ENCODE measurements at regions not wholly inside any gene's neighbourhood (a gene's known extent, or its start where the extent isn't known, plus 50 kb on each side); places are given as distances from the start of the nearest gene placed in this dataset.

DNA sequence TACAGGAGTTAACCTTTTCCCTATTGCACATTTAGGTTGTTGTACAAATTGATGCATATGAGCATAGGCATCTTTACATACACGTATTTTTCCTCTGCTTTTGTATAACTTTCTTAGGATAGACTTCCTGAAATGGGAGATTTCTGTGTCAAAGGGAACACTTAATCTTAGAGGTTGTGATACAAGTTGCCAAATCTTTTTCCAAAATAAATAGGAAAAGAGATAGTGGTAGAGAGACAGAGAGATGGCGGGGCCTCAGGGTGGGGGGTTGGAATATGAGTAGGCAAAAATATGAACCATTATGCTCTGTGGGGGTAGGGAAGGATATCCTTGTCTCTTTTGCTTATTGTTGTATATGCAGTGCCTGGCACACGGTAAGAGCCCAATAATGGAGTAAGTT, 70.7 kb upstream of the UBE2E1 start:
- ATAC-seq (no peak), DNase-seq (no peak)
- H3K27me3 ChIP-seq: no peaks in the 10 kb centered on the region
- peaks cover 14% of the 10 kb centered on the region for H3K4me1 ChIP-seq
- no peaks in the 10 kb centered on the region for H3K9me3 ChIP-seq
- intact Hi-C loops (cut with DNase I): no loop called here
- H3K4me3 ChIP-seq: no peak overlapping the region
- TF ChIP-seq POLR2A (IDR thresholded peaks at IDR 0.05): no peak
- WGBS, 2 donors: 27 to 28% methylated on average over 3 of the region's 3 CpGs
- H3K27ac ChIP-seq: no peak overlapping the region
- no peaks in the 10 kb centered on the region for H3K36me3 ChIP-seq (replicated peaks in 1 of 2; ENCODE audit: insufficient read depth in 1 of 2, low read depth in 2 of 2)

- H3K36me3 ChIP-seq (replicated peaks in 1 of 2; ENCODE audit: insufficient read depth in 1 of 2, low read depth in 2 of 2): no peaks in the 10 kb centered on the region
- peaks cover 14% of the 10 kb centered on the region for H3K4me1 ChIP-seq
- ATAC-seq: no peak
- WGBS, 2 donors: 46 to 52% methylated on average over 8 of the region's 8 CpGs
- DNase-seq: peak in 3 of 4 donors; percentile 16 to 31 (median 22)
- no peak overlapping the region for H3K4me3 ChIP-seq
- intact Hi-C loops (cut with DNase I): no loop called here
- no peaks in the 10 kb centered on the region for H3K27me3 ChIP-seq
- TF ChIP-seq, protein P1, sequence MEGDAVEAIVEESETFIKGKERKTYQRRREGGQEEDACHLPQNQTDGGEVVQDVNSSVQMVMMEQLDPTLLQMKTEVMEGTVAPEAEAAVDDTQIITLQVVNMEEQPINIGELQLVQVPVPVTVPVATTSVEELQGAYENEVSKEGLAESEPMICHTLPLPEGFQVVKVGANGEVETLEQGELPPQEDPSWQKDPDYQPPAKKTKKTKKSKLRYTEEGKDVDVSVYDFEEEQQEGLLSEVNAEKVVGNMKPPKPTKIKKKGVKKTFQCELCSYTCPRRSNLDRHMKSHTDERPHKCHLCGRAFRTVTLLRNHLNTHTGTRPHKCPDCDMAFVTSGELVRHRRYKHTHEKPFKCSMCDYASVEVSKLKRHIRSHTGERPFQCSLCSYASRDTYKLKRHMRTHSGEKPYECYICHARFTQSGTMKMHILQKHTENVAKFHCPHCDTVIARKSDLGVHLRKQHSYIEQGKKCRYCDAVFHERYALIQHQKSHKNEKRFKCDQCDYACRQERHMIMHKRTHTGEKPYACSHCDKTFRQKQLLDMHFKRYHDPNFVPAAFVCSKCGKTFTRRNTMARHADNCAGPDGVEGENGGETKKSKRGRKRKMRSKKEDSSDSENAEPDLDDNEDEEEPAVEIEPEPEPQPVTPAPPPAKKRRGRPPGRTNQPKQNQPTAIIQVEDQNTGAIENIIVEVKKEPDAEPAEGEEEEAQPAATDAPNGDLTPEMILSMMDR (IDR thresholded peaks at IDR 0.05): no peak
- no peak for TF ChIP-seq POLR2A (IDR thresholded peaks at IDR 0.05)
- no peak overlapping the region for H3K27ac ChIP-seq
- H3K9me3 ChIP-seq: no peaks in the 10 kb centered on the region
Measured at GRCh38 chr3:23735535-23736326, 70.0 kb upstream of the UBE2E1 start.

DNA sequence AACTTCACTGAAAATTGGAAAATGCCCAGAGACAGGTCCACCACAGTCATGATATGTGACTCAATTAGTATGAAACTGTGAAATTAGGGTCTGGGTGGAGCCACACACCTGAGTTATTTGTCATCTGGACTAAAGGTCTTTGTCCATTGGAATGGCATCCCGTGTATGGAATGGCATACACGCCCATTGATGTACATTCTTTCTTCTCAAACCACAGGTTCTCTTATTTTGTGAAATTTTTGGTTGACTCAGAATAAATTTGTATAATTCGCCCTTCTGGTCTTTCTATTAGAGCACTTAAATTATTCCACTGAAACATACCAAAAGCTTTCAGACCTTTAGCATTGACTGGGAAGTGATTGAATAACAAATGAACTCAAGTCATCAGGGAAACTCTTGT, 66.8 kb upstream of the UBE2E1 start:
- H3K9me3 ChIP-seq: no peaks in the 10 kb centered on the region
- DNase-seq: no peak
- no peak for TF ChIP-seq POLR2A (IDR thresholded peaks at IDR 0.05)
- TF ChIP-seq, protein P1 (IDR thresholded peaks at IDR 0.05): no peak
- H3K36me3 ChIP-seq (replicated peaks in 1 of 2; ENCODE audit: insufficient read depth in 1 of 2, low read depth in 2 of 2): no peaks in the 10 kb centered on the region
- H3K4me1 ChIP-seq: peaks cover 38% of the 10 kb centered on the region
- 86 to 87% methylated on average over 3 of the region's 3 CpGs for WGBS, 2 donors
- H3K27ac ChIP-seq: no peak overlapping the region
- intact Hi-C loops (cut with DNase I): no loop called here
- no peak overlapping the region for H3K4me3 ChIP-seq
- H3K27me3 ChIP-seq: peaks cover 0 to 6% of the 10 kb centered on the region in 2 donors
- ATAC-seq: no peak

GRCh38 chr3:23739536-23739935, 66.2 kb upstream of the UBE2E1 start:
- ATAC-seq (no peak), DNase-seq (peak in 1 of 4 donors; percentile 16)
- Histone ChIP-seq H3K4me3 (no peak overlapping the region), H3K9me3 (no peaks in the 10 kb centered on the region), H3K36me3 (replicated peaks in 1 of 2; ENCODE audit: insufficient read depth in 1 of 2, low read depth in 2 of 2) (no peaks in the 10 kb centered on the region), H3K27ac (no peak overlapping the region), H3K27me3 (peaks cover 0 to 7% of the 10 kb centered on the region in 2 donors), H3K4me1 (peaks cover 38% of the 10 kb centered on the region)
- WGBS, 2 donors: 32 to 48% methylated on average over 1 of the region's 1 CpG
- intact Hi-C loops (cut with DNase I): no loop called here
- TF ChIP-seq, protein P1 (IDR thresholded peaks at IDR 0.05): no peak
- no peak for TF ChIP-seq POLR2A (IDR thresholded peaks at IDR 0.05)

- ATAC-seq (peak; percentile 40), DNase-seq (peak in 1 of 4 donors; percentile 19)
- Histone ChIP-seq H3K27me3 (peaks cover 0 to 7% of the 10 kb centered on the region in 2 donors), H3K4me3 (no peak overlapping the region), H3K9me3 (no peaks in the 10 kb centered on the region), H3K27ac (peak overlapping the region in 1 of 4 donors; percentile 13), H3K36me3 (replicated peaks in 1 of 2; ENCODE audit: insufficient read depth in 1 of 2, low read depth in 2 of 2) (no peaks in the 10 kb centered on the region), H3K4me1 (peaks cover 28% of the 10 kb centered on the region)
- intact Hi-C loops (cut with DNase I): no loop called here
- TF ChIP-seq, protein P1 (IDR thresholded peaks at IDR 0.05): no peak
- WGBS, 2 donors: 48 to 57% methylated on average over 2 of the region's 2 CpGs
Measured at GRCh38 chr3:23740517-23740965, 65.2 kb upstream of the UBE2E1 start.
